Sigmoid colon (tissue), 4 donors: ENCODE measurements at regions not wholly inside any gene's neighbourhood (a gene's known extent, or its start where the extent isn't known, plus 50 kb on each side); places are given as distances from the start of the nearest gene placed in this dataset.

Experiments
- CTCF ChIP-seq, 4 experiments: fragments of 450-650 bp in 3 of 4; fragments of 200-600 bp in 1 of 4; IDR thresholded peaks; one replicate each; pipeline ENCODE4 v1.5.1; 2016 to 2019; ENCODE audit warnings: antibody characterized with exemption in 4 of 4, mild to moderate bottlenecking in 3 of 4, moderate library complexity in 2 of 4
- POLR2A ChIP-seq, 2 donors: fragments of 450-650 bp; IDR thresholded peaks; one replicate each; pipeline ENCODE4 v1.6.1; 2016; ENCODE audit warnings: antibody characterized with exemption in 2 of 2, mild to moderate bottlenecking in 2 of 2, moderate library complexity in 2 of 2
- POLR2AphosphoS5 ChIP-seq, 4 donors: sonication (generic); formaldehyde crosslinking; IDR thresholded peaks; one replicate each; pipeline ENCODE4 v1.6.1; 2017; ENCODE audit warnings: antibody characterized with exemption in 4 of 4

GRCh38 chr5:159762921-159763320 is 153.4 kb upstream of the ADRA1B start:
- TF ChIP-seq POLR2A (IDR thresholded peaks at IDR 0.05) (no peak), CTCF (IDR thresholded peaks at IDR 0.05) (no peak), POLR2AphosphoS5 (IDR thresholded peaks at IDR 0.05) (no peak)
